Fibroblast of the aortic adventitia (primary cell): ENCODE measurements at regions not wholly inside any gene's neighbourhood (a gene's known extent, or its start where the extent isn't known, plus 50 kb on each side); places are given as distances from the start of the nearest gene placed in this dataset.

ENCODE experiments used
- DNase-seq: peaks from one replicate; pipeline ENCODE4 v3.0.0-alpha.2; 2010; ENCODE audit warnings: low read depth
- H3K4me3 ChIP-seq: 2 replicates; pipeline ENCODE4 v1.5.1; 2011; ENCODE audit warnings: low read depth, mild to moderate bottlenecking, control low read depth, low read length, moderate library complexity
- TF ChIP-seq, protein P1 (sequence below): IDR thresholded peaks from 2 replicates; pipeline ENCODE4 v1.5.1; 2011; ENCODE audit warnings: mild to moderate bottlenecking, low read length, control low read depth, inconsistent platforms; ENCODE audit not compliant: insufficient read depth

DNA sequence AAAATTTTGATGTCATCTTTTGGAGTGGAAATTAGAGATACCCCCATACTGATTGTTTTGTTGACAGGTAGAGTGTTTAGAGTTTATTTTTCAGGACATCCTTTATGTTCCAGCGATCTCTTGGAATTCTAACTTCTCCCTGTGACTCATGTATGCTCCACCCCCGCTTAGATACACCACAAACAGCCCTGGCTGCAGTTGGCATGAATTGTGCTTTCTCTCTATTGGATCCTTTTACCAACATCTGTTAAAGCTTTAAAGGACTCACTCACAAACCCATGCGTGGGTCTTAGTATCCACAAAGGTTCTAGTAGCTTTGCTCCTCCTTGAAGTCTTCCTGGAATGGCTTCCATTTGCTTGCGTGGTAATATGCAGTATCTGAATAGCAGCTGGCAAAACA, 409.5 kb upstream of the POU3F3 start:
- no peak for DNase-seq
- no peak overlapping the region for H3K4me3 ChIP-seq
- TF ChIP-seq, protein P1, sequence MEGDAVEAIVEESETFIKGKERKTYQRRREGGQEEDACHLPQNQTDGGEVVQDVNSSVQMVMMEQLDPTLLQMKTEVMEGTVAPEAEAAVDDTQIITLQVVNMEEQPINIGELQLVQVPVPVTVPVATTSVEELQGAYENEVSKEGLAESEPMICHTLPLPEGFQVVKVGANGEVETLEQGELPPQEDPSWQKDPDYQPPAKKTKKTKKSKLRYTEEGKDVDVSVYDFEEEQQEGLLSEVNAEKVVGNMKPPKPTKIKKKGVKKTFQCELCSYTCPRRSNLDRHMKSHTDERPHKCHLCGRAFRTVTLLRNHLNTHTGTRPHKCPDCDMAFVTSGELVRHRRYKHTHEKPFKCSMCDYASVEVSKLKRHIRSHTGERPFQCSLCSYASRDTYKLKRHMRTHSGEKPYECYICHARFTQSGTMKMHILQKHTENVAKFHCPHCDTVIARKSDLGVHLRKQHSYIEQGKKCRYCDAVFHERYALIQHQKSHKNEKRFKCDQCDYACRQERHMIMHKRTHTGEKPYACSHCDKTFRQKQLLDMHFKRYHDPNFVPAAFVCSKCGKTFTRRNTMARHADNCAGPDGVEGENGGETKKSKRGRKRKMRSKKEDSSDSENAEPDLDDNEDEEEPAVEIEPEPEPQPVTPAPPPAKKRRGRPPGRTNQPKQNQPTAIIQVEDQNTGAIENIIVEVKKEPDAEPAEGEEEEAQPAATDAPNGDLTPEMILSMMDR, result no peak

DNA sequence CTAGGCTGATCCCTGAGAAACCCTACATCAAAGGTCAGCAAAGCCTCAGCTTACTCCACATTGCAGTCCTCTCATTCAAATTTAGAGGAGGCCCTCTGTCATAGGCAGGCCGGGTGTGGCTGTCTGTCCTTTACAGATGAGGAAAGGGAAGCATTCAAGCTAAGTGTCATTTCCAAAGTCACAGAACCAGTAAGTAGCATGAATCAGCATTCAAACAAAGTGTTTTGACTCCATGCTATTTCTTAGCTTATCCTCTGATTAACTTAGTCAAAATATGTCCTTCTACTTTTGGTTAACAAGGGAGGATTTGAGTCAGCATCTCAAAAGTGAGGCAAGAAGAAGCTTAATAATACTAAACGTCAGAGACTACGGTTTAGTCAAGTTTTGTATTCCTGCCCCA, 409.0 kb upstream of the POU3F3 start:
- H3K4me3 ChIP-seq, result no peak overlapping the region
- no peak for DNase-seq
- TF ChIP-seq, protein P1, result no peak

DNA sequence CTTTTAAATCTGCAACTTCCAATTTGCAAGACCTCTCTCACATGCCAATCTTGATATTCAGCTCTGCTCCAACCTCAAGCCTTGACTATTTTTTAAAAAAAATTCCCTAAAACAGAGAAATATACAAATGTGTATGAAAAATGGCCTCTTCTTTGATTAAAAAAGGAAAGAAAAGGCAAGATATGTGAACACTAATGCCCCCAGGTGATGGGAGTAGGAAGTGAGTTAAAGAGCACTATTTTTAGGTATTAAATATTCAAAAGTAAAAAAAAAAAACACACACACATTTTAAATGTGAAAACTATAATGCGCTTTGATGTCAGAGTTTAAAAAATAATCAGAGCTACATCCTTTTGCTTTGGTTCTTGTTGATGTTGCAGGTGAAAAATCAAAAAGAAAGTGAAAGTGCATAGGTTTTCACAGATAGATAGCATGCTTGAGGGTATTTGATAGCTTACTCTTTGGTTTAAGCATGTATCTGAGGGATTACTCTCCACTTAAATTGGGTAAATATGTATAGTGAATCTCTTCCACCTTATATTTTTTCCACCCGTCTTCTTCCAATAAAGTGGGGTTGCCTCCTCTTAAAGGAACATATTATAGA, 406.0 kb upstream of the POU3F3 start:
- no peak for DNase-seq
- no peak overlapping the region for H3K4me3 ChIP-seq
- TF ChIP-seq, protein P1, result no peak

DNA sequence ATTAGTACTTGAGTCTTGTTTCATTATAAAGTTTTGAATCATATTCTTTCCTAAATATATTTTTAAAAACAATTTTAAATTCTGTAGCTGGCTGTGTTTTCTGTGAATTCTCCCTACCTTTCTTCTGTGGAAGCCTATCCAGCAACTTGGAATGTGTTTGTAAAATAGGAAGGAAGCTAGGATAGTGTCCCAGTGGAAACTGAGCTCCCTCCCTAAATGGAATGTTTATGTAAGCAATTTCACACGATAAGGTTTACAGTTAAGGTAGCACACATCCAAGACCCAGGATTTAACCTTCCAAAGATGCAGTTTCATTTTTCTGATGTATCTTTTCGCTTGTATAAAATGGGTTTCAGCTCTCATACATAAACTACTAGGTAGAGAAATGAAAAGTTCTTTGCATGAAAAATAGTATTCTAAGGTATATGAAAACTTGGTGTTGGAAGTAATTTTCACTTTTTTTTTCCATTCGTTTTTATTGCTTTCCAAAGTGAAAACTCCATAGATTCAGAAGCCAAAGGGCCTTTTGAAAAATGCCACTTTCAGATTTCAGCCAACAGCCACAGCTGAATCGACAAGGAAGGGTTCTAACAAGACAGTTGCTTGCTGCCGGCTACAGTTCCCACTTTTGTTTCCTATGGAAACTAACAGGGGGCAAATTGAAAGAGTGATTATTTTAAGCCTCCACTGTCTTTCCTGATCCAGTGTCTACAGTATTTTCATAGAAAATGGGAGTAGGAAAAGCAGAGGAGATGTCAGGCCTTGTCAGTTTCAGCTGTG, 405.1 kb upstream of the POU3F3 start:
- H3K4me3 ChIP-seq, result no peak overlapping the region
- TF ChIP-seq, protein P1, result no peak
- no peak for DNase-seq

DNA sequence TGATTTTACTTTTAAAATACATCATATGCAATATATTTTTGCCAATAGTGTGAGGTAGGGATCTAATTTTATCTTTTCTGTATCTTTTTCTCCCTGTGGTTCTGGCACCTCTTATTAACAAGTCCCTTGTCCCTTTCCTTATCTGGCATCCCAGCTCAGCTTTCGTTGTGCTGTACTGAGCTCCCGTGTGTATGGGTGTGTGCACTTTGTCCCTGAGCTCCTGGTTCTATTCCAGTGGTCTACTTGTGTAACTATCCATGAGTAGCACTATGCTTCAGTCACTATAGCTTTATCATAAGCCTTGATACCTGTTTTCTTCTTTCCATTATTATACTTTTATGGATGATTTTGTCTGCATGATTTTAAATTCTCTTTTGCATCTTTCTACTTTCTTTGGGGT, 401.4 kb upstream of the POU3F3 start:
- DNase-seq, result no peak
- TF ChIP-seq, protein P1, result no peak
- no peak overlapping the region for H3K4me3 ChIP-seq

DNA sequence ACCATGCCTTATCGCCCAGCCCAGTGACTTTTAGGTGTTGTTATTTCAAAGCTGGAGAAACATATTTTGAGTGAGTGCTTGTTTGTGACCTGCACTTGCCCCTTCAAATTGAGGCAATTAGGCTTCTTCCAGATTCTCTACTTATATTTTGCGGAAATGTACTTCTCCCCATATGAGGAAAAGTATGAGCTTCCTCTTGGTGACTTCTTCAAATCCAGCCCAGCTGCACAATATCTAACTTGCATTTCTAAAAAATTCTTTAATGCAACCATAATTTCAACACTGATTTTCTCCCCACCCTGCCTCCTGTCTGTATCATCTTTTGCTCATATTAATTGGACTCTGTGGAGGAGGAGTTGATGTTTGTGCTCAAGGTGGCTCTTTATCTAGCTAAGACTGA, 391.2 kb upstream of the POU3F3 start:
- DNase-seq, result no peak
- no peak overlapping the region for H3K4me3 ChIP-seq
- TF ChIP-seq, protein P1, result no peak
